Lung (tissue), 11 donors: ENCODE measurements at regions not wholly inside any gene's neighbourhood (a gene's known extent, or its start where the extent isn't known, plus 50 kb on each side); places are given as distances from the start of the nearest gene placed in this dataset.

Experiments
- ATAC-seq: fragments of 200-7000 bp; cut with Tn5 transposase; one replicate; pipeline ENCODE4 v1.9.1; 2020; ENCODE audit warnings: moderate number of reproducible peaks; ENCODE audit not compliant: insufficient read depth, low FRiP score
- DNase-seq, 3 donors: peaks; one replicate each; pipeline ENCODE4 v3.0.0-alpha.2; 2013 to 2017
- H3K27ac ChIP-seq, 2 donors: one replicate each; pipeline ENCODE4 v1.5.1; 2013; ENCODE audit warnings: mild to moderate bottlenecking in 2 of 2, moderate library complexity in 2 of 2, control low read depth in 1 of 2, inconsistent platforms in 1 of 2, low read depth in 1 of 2, low read length in 1 of 2
- H3K27me3 ChIP-seq, 3 donors: one replicate each; pipeline ENCODE4 v1.5.1; 2013; ENCODE audit warnings: low read length in 2 of 3; ENCODE audit not compliant: control insufficient read depth in 3 of 3, insufficient read depth in 3 of 3
- H3K36me3 ChIP-seq, 4 donors: one replicate each; pipeline ENCODE4 v1.5.1; 2013; ENCODE audit warnings: low read length in 4 of 4, mild to moderate bottlenecking in 1 of 4, moderate library complexity in 1 of 4; ENCODE audit not compliant: control insufficient read depth in 4 of 4, insufficient read depth in 4 of 4
- H3K4me1 ChIP-seq, 5 donors: one replicate each; pipeline ENCODE4 v1.5.1; 2013; ENCODE audit warnings: low read length in 5 of 5, mild to moderate bottlenecking in 2 of 5, moderate library complexity in 1 of 5; ENCODE audit not compliant: control insufficient read depth in 5 of 5, insufficient read depth in 5 of 5
- H3K4me3 ChIP-seq: one replicate; pipeline ENCODE4 v1.5.1; 2013; ENCODE audit warnings: mild to moderate bottlenecking, control low read depth, moderate library complexity
- H3K9ac ChIP-seq, 2 donors: one replicate each; pipeline ENCODE4 v1.5.1; 2013; ENCODE audit warnings: low read length in 2 of 2, control low read depth in 1 of 2; ENCODE audit not compliant: insufficient read depth in 1 of 2
- H3K9me3 ChIP-seq, 4 donors: one replicate each; pipeline ENCODE4 v1.5.1; 2013; ENCODE audit warnings: low read length in 3 of 4, mild to moderate bottlenecking in 1 of 4, moderate library complexity in 1 of 4; ENCODE audit not compliant: control insufficient read depth in 4 of 4, insufficient read depth in 3 of 4
- CTCF ChIP-seq: IDR thresholded peaks from 2 replicates; pipeline ENCODE4 v1.5.1; 2012; ENCODE audit warnings: mild to moderate bottlenecking; ENCODE audit errors: control extremely low read depth, extremely low read depth
- WGBS, 2 donors: extraction: QIAGEN DNeasy Blood & Tissue Kit; methylation state at CpG; one replicate each; pipeline ENCODE4 v1.1.7; 2013; 5-methylcytosine and 5-hydroxymethylcytosine counted together
- donor health status: control.
- donor health status: control.
- donor health status: Bipolar disorder and iron deficiency.
- donor health status: healthy.
- donor health status: DM: yes; HTN: yes; CAD: no.

GRCh38 chr10:8297107-8297506, 242.6 kb downstream of the GATA3 start:
- Histone ChIP-seq H3K27me3 (peaks cover 0 to 72% (median 13%) of the 10 kb centered on the region in 3 donors), H3K9ac (no peak overlapping the region), H3K36me3 (no peaks in the 10 kb centered on the region), H3K4me1 (no peaks in the 10 kb centered on the region), H3K4me3 (no peak overlapping the region), H3K27ac (no peak overlapping the region), H3K9me3 (peaks cover 0 to 6% (median 0%) of the 10 kb centered on the region in 4 donors)
- 75 to 92% methylated on average over 2 of the region's 2 CpGs for WGBS, 2 donors
- ATAC-seq (no peak), DNase-seq (no peak)
- no peak for TF ChIP-seq CTCF

GRCh38 chr10:8297959-8298358, 243.5 kb downstream of the GATA3 start:
- DNase-seq: no peak
- WGBS, 2 donors: 64 to 73% methylated on average over 1 of the region's 1 CpG

DNA sequence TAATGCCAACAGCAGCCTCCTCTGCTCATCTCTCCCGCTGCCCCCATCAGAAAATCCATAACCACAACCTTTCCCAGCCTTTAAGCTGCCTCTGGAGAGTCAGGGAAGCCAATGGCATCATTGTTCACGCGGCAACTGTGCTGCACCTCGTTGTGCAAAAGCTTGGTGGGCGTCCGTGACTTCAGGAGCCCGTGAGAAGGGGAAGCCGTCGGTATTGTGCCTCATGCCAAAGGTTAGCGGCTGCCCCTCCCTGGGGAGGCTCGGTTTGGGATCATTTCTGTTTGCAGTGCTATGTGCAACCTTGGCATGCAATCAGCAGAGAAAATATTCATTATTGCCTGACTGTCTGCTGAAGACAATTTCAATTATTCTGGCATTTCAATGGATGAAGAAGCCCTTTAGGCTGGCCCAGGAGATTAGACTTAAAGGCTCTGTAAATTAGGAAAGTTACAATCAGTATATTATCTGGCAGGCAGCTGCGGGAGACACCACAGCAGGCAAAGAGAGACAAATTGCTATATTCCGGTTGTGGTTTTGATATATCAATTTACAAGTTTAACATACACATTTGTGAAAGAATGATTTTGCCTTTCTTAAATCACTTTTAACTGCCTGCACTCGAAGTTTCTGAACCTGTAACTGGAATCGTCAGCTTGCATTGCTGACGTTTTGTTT, 244.5 kb downstream of the GATA3 start:
- no peak overlapping the region for H3K4me3 ChIP-seq
- TF ChIP-seq CTCF: no peak
- ATAC-seq (no peak), DNase-seq (no peak)
- WGBS, 2 donors: 52 to 71% methylated on average over 16 of the region's 16 CpGs
- no peaks in the 10 kb centered on the region for H3K4me1 ChIP-seq
- H3K36me3 ChIP-seq: no peaks in the 10 kb centered on the region
- H3K27ac ChIP-seq: no peak overlapping the region
- peaks cover 0 to 6% (median 0%) of the 10 kb centered on the region in 4 donors for H3K9me3 ChIP-seq
- no peak overlapping the region for H3K9ac ChIP-seq
- peaks cover 0 to 76% (median 13%) of the 10 kb centered on the region in 3 donors for H3K27me3 ChIP-seq

More at GRCh38 chr10:8297959-8298358, 243.5 kb downstream of the GATA3 start:
- H3K4me3 ChIP-seq: no peak overlapping the region
- no peak overlapping the region for H3K27ac ChIP-seq
- H3K27me3 ChIP-seq: peaks cover 0 to 70% (median 13%) of the 10 kb centered on the region in 3 donors
- no peaks in the 10 kb centered on the region for H3K4me1 ChIP-seq
- no peak for TF ChIP-seq CTCF
- H3K9ac ChIP-seq: no peak overlapping the region
- no peaks in the 10 kb centered on the region for H3K36me3 ChIP-seq
- no peak for ATAC-seq
- H3K9me3 ChIP-seq: peaks cover 0 to 6% (median 0%) of the 10 kb centered on the region in 4 donors
